HL-60 (cell line): ENCODE measurements at regions not wholly inside any gene's neighbourhood (a gene's known extent, or its start where the extent isn't known, plus 50 kb on each side); places are given as distances from the start of the nearest gene placed in this dataset.

Experiments
- DNase-seq, 2 experiments: peaks; one replicate each; pipeline ENCODE4 v3.0.0-alpha.2; 2010 to 2020; ENCODE audit warnings: low read depth in 1 of 2, low spot score in 1 of 2
- H3K27ac ChIP-seq: fragments of 250-450 bp; sonication (Bioruptor Pico); replicated peaks from 2 replicates; pipeline ENCODE4 v1.5.1; 2020; ENCODE audit warnings: mild to moderate bottlenecking, moderate library complexity
- H3K27me3 ChIP-seq: fragments of 250-450 bp; sonication (Bioruptor Pico); 2 replicates; pipeline ENCODE4 v1.5.1; 2021; ENCODE audit warnings: mild to moderate bottlenecking, moderate library complexity; ENCODE audit not compliant: insufficient read depth, poor library complexity, severe bottlenecking
- H3K4me3 ChIP-seq: replicated peaks from 2 replicates; pipeline ENCODE4 v1.5.1; 2011; ENCODE audit warnings: mild to moderate bottlenecking, control low read depth, low read length; ENCODE audit not compliant: insufficient read depth
- CTCF ChIP-seq: IDR thresholded peaks from one replicate; pipeline ENCODE4 v1.5.1; 2011; ENCODE audit warnings: low read length, control low read depth, inconsistent platforms; ENCODE audit not compliant: insufficient read depth
- GABPA ChIP-seq: IDR thresholded peaks from 2 replicates; pipeline ENCODE4 v1.6.1; 2012; ENCODE audit warnings: low read depth
- POLR2AphosphoS5 ChIP-seq: IDR thresholded peaks from 2 replicates; pipeline ENCODE4 v1.6.1; 2012; ENCODE audit warnings: low read depth
- SPI1 ChIP-seq: IDR thresholded peaks from 2 replicates; pipeline ENCODE4 v1.6.1; 2012; ENCODE audit warnings: low read depth, mild to moderate bottlenecking, borderline replicate concordance
- TF ChIP-seq, protein P1 (sequence below): IDR thresholded peaks from 2 replicates; pipeline ENCODE4 v1.6.1; 2012; ENCODE audit warnings: low read depth; ENCODE audit not compliant: insufficient replicate concordance

DNA sequence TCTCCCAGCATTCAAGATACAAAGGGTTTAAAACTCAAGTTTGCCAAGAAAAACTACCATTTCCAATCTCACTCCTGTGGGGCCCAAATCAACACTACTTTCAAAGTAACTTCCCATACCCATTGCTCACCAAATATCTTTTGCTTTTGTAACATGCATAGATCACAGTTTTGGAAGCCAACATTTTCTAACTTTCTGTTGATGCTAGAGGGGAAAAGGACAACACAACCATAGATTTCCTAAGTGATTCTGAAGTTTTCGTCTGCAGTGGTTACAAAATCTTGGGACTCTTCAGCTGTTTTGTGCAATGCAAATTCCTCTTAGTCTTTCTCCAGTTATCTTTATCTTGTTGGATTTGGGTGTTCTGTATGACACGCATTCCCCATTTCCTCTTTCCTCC, 94.1 kb upstream of the PAPPA start:
- Histone ChIP-seq H3K27ac (no peak overlapping the region), H3K4me3 (no peak overlapping the region), H3K27me3 (no peaks in the 10 kb centered on the region)
- TF ChIP-seq POLR2AphosphoS5 = no peak
- no peak for TF ChIP-seq SPI1
- TF ChIP-seq CTCF = no peak
- TF ChIP-seq, protein P1, sequence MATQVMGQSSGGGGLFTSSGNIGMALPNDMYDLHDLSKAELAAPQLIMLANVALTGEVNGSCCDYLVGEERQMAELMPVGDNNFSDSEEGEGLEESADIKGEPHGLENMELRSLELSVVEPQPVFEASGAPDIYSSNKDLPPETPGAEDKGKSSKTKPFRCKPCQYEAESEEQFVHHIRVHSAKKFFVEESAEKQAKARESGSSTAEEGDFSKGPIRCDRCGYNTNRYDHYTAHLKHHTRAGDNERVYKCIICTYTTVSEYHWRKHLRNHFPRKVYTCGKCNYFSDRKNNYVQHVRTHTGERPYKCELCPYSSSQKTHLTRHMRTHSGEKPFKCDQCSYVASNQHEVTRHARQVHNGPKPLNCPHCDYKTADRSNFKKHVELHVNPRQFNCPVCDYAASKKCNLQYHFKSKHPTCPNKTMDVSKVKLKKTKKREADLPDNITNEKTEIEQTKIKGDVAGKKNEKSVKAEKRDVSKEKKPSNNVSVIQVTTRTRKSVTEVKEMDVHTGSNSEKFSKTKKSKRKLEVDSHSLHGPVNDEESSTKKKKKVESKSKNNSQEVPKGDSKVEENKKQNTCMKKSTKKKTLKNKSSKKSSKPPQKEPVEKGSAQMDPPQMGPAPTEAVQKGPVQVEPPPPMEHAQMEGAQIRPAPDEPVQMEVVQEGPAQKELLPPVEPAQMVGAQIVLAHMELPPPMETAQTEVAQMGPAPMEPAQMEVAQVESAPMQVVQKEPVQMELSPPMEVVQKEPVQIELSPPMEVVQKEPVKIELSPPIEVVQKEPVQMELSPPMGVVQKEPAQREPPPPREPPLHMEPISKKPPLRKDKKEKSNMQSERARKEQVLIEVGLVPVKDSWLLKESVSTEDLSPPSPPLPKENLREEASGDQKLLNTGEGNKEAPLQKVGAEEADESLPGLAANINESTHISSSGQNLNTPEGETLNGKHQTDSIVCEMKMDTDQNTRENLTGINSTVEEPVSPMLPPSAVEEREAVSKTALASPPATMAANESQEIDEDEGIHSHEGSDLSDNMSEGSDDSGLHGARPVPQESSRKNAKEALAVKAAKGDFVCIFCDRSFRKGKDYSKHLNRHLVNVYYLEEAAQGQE = no peak
- no peak for TF ChIP-seq GABPA
- no peak for DNase-seq

GRCh38 chr9:116060631-116061030, 93.0 kb upstream of the PAPPA start:
- no peak overlapping the region for H3K4me3 ChIP-seq
- TF ChIP-seq CTCF (no peak), GABPA (no peak), POLR2AphosphoS5 (no peak), SPI1 (no peak)
- TF ChIP-seq, protein P1 = no peak
- H3K27me3 ChIP-seq = no peaks in the 10 kb centered on the region
- DNase-seq = no peak
- no peak overlapping the region for H3K27ac ChIP-seq

- no peak overlapping the region for H3K27ac ChIP-seq
- no peaks in the 10 kb centered on the region for H3K27me3 ChIP-seq
- TF ChIP-seq GABPA = no peak
- TF ChIP-seq POLR2AphosphoS5 = no peak
- TF ChIP-seq SPI1 = no peak
- TF ChIP-seq CTCF = no peak
- no peak overlapping the region for H3K4me3 ChIP-seq
- no peak for DNase-seq
Measured at GRCh38 chr9:116061546-116062205, 91.9 kb upstream of the PAPPA start.

DNA sequence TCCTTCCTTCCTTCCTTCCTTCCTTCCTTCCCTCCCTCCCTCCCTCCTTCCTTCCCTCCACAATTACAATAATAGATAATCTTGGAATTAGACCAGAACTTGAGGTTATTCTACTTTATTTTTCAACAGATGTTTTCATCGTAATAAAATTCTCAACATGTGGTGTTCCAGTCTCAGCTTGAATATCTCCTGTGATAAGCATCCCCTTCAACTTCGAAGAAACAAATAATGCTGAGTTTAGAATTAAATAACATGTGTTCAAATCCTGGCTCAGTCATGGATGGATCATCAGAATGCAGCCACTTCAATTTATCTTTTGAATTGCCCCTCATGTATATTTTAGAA, 91.4 kb upstream of the PAPPA start:
- TF ChIP-seq CTCF (no peak), GABPA (no peak), SPI1 (no peak), POLR2AphosphoS5 (no peak)
- TF ChIP-seq, protein P1 = no peak
- no peak overlapping the region for H3K27ac ChIP-seq
- H3K4me3 ChIP-seq = no peak overlapping the region
- no peaks in the 10 kb centered on the region for H3K27me3 ChIP-seq
- no peak for DNase-seq
